ENCODE measurements at regions not wholly inside any gene's neighbourhood (a gene's known extent, or its start where the extent isn't known, plus 50 kb on each side); places are given as distances from the start of the nearest gene placed in this dataset.
A peak's percentile ranks its signal among the peaks of the same experiment; 100 is the strongest.
"Not testable (repeated sequence)": the region's sequence is repeated elsewhere in the genome, so short reads cannot be mapped to it uniquely, and the experiment has no call there.

GRCh38 chr3:177493091-177493490, 295.8 kb upstream of the TBL1XR1 start:
- WGBS, 4 donors: 65 to 100% (median 72%) methylated on average over 2 of the region's 2 CpGs
- TF ChIP-seq, protein P1, sequence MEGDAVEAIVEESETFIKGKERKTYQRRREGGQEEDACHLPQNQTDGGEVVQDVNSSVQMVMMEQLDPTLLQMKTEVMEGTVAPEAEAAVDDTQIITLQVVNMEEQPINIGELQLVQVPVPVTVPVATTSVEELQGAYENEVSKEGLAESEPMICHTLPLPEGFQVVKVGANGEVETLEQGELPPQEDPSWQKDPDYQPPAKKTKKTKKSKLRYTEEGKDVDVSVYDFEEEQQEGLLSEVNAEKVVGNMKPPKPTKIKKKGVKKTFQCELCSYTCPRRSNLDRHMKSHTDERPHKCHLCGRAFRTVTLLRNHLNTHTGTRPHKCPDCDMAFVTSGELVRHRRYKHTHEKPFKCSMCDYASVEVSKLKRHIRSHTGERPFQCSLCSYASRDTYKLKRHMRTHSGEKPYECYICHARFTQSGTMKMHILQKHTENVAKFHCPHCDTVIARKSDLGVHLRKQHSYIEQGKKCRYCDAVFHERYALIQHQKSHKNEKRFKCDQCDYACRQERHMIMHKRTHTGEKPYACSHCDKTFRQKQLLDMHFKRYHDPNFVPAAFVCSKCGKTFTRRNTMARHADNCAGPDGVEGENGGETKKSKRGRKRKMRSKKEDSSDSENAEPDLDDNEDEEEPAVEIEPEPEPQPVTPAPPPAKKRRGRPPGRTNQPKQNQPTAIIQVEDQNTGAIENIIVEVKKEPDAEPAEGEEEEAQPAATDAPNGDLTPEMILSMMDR (IDR thresholded peaks at IDR 0.05): no peak
- no peak for TF ChIP-seq POLR2A (IDR thresholded peaks at IDR 0.05)
- Histone ChIP-seq H3K4me1 (peaks cover 0 to 23% (median 16%) of the 10 kb centered on the region in 12 donors), H3K9me3 (no peaks in the 10 kb centered on the region), H3K36me3 (no peaks in the 10 kb centered on the region), H3K27ac (no peak overlapping the region), H3K27me3 (no peaks in the 10 kb centered on the region), H3K4me3 (no peak overlapping the region)
- DNase-seq (no peak), ATAC-seq (no peak)
- intact Hi-C loops (cut with DNase I): loop anchor here in 3 of 10 donors (5.0 to 10.0 kb wide), 4 partner anchors 128 to 366 kb away; partner anchors contain the start of gene TBL1XR1 (in 1 of the 3)

DNA sequence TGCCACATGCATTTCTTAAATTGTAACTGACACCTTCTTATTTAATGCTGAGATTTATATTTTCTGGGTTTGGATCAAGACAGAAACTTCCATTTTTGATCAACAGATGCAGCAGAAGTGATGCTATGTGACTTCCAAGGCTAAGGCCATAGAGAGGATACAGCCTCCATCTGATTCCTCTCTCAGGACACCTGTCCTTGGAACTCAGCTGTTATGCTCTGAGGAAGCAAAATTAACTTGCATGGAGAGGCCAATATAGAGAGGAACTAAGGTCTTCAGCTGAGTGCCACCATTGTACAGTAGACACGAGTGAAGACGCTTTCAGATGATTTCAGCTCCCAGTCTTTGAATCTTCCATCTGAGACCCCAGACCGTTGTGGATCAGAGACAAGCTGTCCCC, 296.9 kb upstream of the TBL1XR1 start:
- TF ChIP-seq POLR2A (IDR thresholded peaks at IDR 0.05): no peak
- TF ChIP-seq, protein P1 (IDR thresholded peaks at IDR 0.05): no peak
- Histone ChIP-seq H3K9me3 (no peaks in the 10 kb centered on the region), H3K27ac (no peak overlapping the region), H3K4me3 (no peak overlapping the region), H3K4me1 (peaks cover 0 to 24% (median 16%) of the 10 kb centered on the region in 12 donors), H3K27me3 (no peaks in the 10 kb centered on the region), H3K36me3 (no peaks in the 10 kb centered on the region)
- intact Hi-C loops (cut with DNase I): loop anchor here in 3 of 10 donors (5.0 to 10.0 kb wide), 4 partner anchors 129 to 367 kb away; partner anchors contain the start of gene TBL1XR1 (in 1 of the 3)
- 94 to 100% (median 95%) methylated on average over 3 of the region's 3 CpGs for WGBS, 4 donors
- ATAC-seq (no peak), DNase-seq (no peak)

GRCh38 chr3:177495566-177495965, 298.3 kb upstream of the TBL1XR1 start:
- H3K27me3 ChIP-seq: no peaks in the 10 kb centered on the region
- no peaks in the 10 kb centered on the region for H3K9me3 ChIP-seq
- ATAC-seq (no peak), DNase-seq (no peak)
- intact Hi-C loops (cut with DNase I): loop anchor here in 2 of 10 donors (10.0 kb wide), 2 partner anchors 131 to 301 kb away; partner anchors contain the start of gene TBL1XR1 (in 1 of the 2)
- no peak for TF ChIP-seq POLR2A (IDR thresholded peaks at IDR 0.05)
- TF ChIP-seq, protein P1 (IDR thresholded peaks at IDR 0.05): no peak
- H3K27ac ChIP-seq: no peak overlapping the region
- no peaks in the 10 kb centered on the region for H3K36me3 ChIP-seq
- H3K4me3 ChIP-seq: no peak overlapping the region
- H3K4me1 ChIP-seq: peaks cover 0 to 22% (median 14%) of the 10 kb centered on the region in 12 donors

- DNase-seq (no peak), ATAC-seq (peak in 1 of 4 donors; percentile 34)
- no peak for TF ChIP-seq POLR2A (IDR thresholded peaks at IDR 0.05)
- TF ChIP-seq, protein P1 (IDR thresholded peaks at IDR 0.05): no peak
- no peaks in the 10 kb centered on the region for H3K9me3 ChIP-seq
- no peak overlapping the region for H3K4me3 ChIP-seq
- WGBS, 4 donors: 65 to 74% (median 69%) methylated on average over 5 of the region's 5 CpGs
- H3K27ac ChIP-seq: no peak overlapping the region
- intact Hi-C loops (cut with DNase I): loop anchor here in 2 of 10 donors (10.0 kb wide), 2 partner anchors 133 to 303 kb away; partner anchors contain the start of gene TBL1XR1 (in 1 of the 2)
- peaks cover 0 to 8% (median 0%) of the 10 kb centered on the region in 12 donors for H3K4me1 ChIP-seq
- no peaks in the 10 kb centered on the region for H3K27me3 ChIP-seq
- no peaks in the 10 kb centered on the region for H3K36me3 ChIP-seq
Measured at GRCh38 chr3:177498037-177498857, 301.0 kb upstream of the TBL1XR1 start.

DNA sequence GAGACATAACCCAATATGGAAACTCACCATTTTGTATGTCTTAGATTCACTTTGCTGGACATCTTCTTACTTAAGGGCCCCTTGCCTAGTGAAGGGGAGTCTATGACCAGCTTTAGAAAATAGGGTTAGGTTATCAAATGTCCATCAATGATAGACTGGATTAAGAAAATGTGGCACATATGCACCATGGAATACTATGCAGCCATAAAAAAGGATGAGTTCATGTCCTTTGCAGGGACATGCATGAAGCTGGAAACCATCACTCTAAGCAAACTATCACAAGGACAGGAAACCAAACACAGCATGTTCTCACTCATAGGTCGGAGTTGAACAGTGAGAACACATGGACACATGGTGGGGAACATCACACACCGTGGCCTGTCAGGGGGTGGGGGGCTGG, 301.8 kb upstream of the TBL1XR1 start:
- ATAC-seq, H3K27ac ChIP-seq, DNase-seq, H3K9me3 ChIP-seq, H3K4me3 ChIP-seq, H3K27me3 ChIP-seq, H3K4me1 ChIP-seq, H3K36me3 ChIP-seq: not testable (repeated sequence)
- intact Hi-C loops (cut with DNase I): loop anchor here in 2 of 10 donors (10.0 kb wide), 2 partner anchors 134 to 304 kb away; partner anchors contain the start of gene TBL1XR1 (in 1 of the 2)
- 97 to 100% (median 98%) methylated on average over 2 of the region's 2 CpGs for WGBS, 4 donors

All from heart left ventricle (tissue), 16 donors.